Stimulated activated naive CD8-positive, alpha-beta T cell treated with anti-CD3 and anti-CD28 coated beads, Interleukin-15, amount 100 ng/mL, for 72 hours (primary cell): ENCODE measurements at regions not wholly inside any gene's neighbourhood (a gene's known extent, or its start where the extent isn't known, plus 50 kb on each side); places are given as distances from the start of the nearest gene placed in this dataset.
"Not testable (repeated sequence)": the region's sequence is repeated elsewhere in the genome, so short reads cannot be mapped to it uniquely, and the experiment has no call there.

Experiments
- ATAC-seq: fragments of 150-1000 bp; cut with Tn5 transposase; 2 replicates; pipeline ENCODE4 v1.10.0; 2021; ENCODE audit warnings: mild to moderate bottlenecking, moderate library complexity
- DNase-seq, 2 donors: peaks; one replicate each; pipeline ENCODE4 v3.0.0; 2021 to 2022
- H3K27ac Mint-ChIP-seq, 2 donors: one replicate each; pipeline ENCODE4 v1.8.0; 2022; ENCODE audit warnings: mild to moderate bottlenecking in 2 of 2, mixed read lengths in 2 of 2, moderate library complexity in 2 of 2
- H3K27me3 Mint-ChIP-seq: one replicate; pipeline ENCODE4 v1.8.0; 2022; ENCODE audit warnings: mixed read lengths
- H3K4me1 Mint-ChIP-seq: one replicate; pipeline ENCODE4 v1.8.0; 2022; ENCODE audit warnings: mild to moderate bottlenecking, mixed read lengths
- H3K4me3 Mint-ChIP-seq, 2 donors: one replicate each; pipeline ENCODE4 v1.8.0; 2022; ENCODE audit warnings: mild to moderate bottlenecking in 2 of 2, mixed read lengths in 2 of 2, moderate library complexity in 1 of 2
- H3K9me3 Mint-ChIP-seq, 2 donors: one replicate each; pipeline ENCODE4 v1.8.0; 2022; ENCODE audit warnings: mixed read lengths in 2 of 2

- DNase-seq (no peak), ATAC-seq (no peak)
- H3K4me3 Mint-ChIP-seq = no peak overlapping the region
- no peaks in the 10 kb centered on the region for H3K9me3 Mint-ChIP-seq
- no peaks in the 10 kb centered on the region for H3K27me3 Mint-ChIP-seq
- H3K4me1 Mint-ChIP-seq = no peaks in the 10 kb centered on the region
- no peak overlapping the region for H3K27ac Mint-ChIP-seq
These were observed 210.9 kb upstream of the KCNMB2 start for GRCh38 chr3:178325330-178325729.

- H3K27me3 Mint-ChIP-seq = no peaks in the 10 kb centered on the region
- DNase-seq = no peak
- no peak overlapping the region for H3K27ac Mint-ChIP-seq
- no peak for ATAC-seq
- H3K4me3 Mint-ChIP-seq = no peak overlapping the region
- H3K4me1 Mint-ChIP-seq = no peaks in the 10 kb centered on the region
- H3K9me3 Mint-ChIP-seq = peaks cover 0 to 8% of the 10 kb centered on the region in 2 donors
These were observed 206.3 kb upstream of the KCNMB2 start for GRCh38 chr3:178329936-178330335.

GRCh38 chr3:178334239-178334638 is 202.0 kb upstream of the KCNMB2 start:
- Mint-ChIP-seq H3K27me3 (no peaks in the 10 kb centered on the region), H3K4me3 (no peak overlapping the region), H3K27ac (no peak overlapping the region), H3K4me1 (no peaks in the 10 kb centered on the region), H3K9me3 (peaks cover 4 to 13% of the 10 kb centered on the region in 2 donors)
- DNase-seq = no peak
- peak; percentile 20 for ATAC-seq

GRCh38 chr3:178336336-178336735 is 199.9 kb upstream of the KCNMB2 start:
- H3K27ac Mint-ChIP-seq = no peak overlapping the region
- H3K4me3 Mint-ChIP-seq = no peak overlapping the region
- no peak for ATAC-seq

GRCh38 chr3:178340506-178340905 is 195.7 kb upstream of the KCNMB2 start:
- ATAC-seq (no peak), DNase-seq (no peak)
- H3K9me3 Mint-ChIP-seq = no peaks in the 10 kb centered on the region
- H3K27me3 Mint-ChIP-seq = peaks cover 7% of the 10 kb centered on the region
- no peak overlapping the region for H3K4me3 Mint-ChIP-seq
- H3K4me1 Mint-ChIP-seq = no peaks in the 10 kb centered on the region
- no peak overlapping the region for H3K27ac Mint-ChIP-seq

More at GRCh38 chr3:178336336-178336735, 199.9 kb upstream of the KCNMB2 start:
- DNase-seq = no peak
- Mint-ChIP-seq H3K9me3 (peaks cover 4 to 13% of the 10 kb centered on the region in 2 donors), H3K4me1 (no peaks in the 10 kb centered on the region), H3K27me3 (no peaks in the 10 kb centered on the region)

GRCh38 chr3:178341636-178342035 is 194.6 kb upstream of the KCNMB2 start:
- H3K27ac Mint-ChIP-seq = no peak overlapping the region
- no peaks in the 10 kb centered on the region for H3K9me3 Mint-ChIP-seq
- H3K27me3 Mint-ChIP-seq = peaks cover 7% of the 10 kb centered on the region
- H3K4me1 Mint-ChIP-seq = no peaks in the 10 kb centered on the region
- no peak for DNase-seq
- H3K4me3 Mint-ChIP-seq = no peak overlapping the region
- ATAC-seq = no peak

- Mint-ChIP-seq H3K27me3 (peaks cover 7% of the 10 kb centered on the region), H3K9me3 (no peaks in the 10 kb centered on the region), H3K27ac (peak overlapping the region in 1 of 2 donors; percentile 59), H3K4me1 (no peaks in the 10 kb centered on the region), H3K4me3 (no peak overlapping the region)
- no peak for DNase-seq
- no peak for ATAC-seq
These were observed 194.1 kb upstream of the KCNMB2 start for GRCh38 chr3:178342111-178342510.

- no peak for DNase-seq
- Mint-ChIP-seq H3K4me3 (no peak overlapping the region), H3K27me3 (peaks cover 7% of the 10 kb centered on the region), H3K9me3 (no peaks in the 10 kb centered on the region), H3K27ac (no peak overlapping the region), H3K4me1 (no peaks in the 10 kb centered on the region)
- no peak for ATAC-seq
These were observed 192.7 kb upstream of the KCNMB2 start for GRCh38 chr3:178343433-178344038.

- H3K4me1 Mint-ChIP-seq = no peaks in the 10 kb centered on the region
- no peak overlapping the region for H3K4me3 Mint-ChIP-seq
- H3K27me3 Mint-ChIP-seq = peaks cover 7% of the 10 kb centered on the region
- H3K9me3 Mint-ChIP-seq = no peaks in the 10 kb centered on the region
- H3K27ac Mint-ChIP-seq = no peak overlapping the region
- DNase-seq (no peak), ATAC-seq (no peak)
These were observed 190.3 kb upstream of the KCNMB2 start for GRCh38 chr3:178345944-178346343.

- ATAC-seq (peak; percentile 55), DNase-seq (peak; percentile 4 to 34)
- not testable (repeated sequence) for H3K4me1 Mint-ChIP-seq, H3K4me3 Mint-ChIP-seq, H3K9me3 Mint-ChIP-seq, H3K27me3 Mint-ChIP-seq
- peak overlapping the region in 1 of 2 donors; percentile 46 for H3K27ac Mint-ChIP-seq
These were observed 187.5 kb upstream of the KCNMB2 start for GRCh38 chr3:178348561-178349217.

- not testable (repeated sequence) for H3K4me3 Mint-ChIP-seq, H3K4me1 Mint-ChIP-seq, H3K27ac Mint-ChIP-seq, H3K27me3 Mint-ChIP-seq, ATAC-seq, H3K9me3 Mint-ChIP-seq, DNase-seq
These were observed 187.0 kb upstream of the KCNMB2 start for GRCh38 chr3:178349218-178349596.

- H3K4me3 Mint-ChIP-seq = no peak overlapping the region
- no peaks in the 10 kb centered on the region for H3K9me3 Mint-ChIP-seq
- H3K4me1 Mint-ChIP-seq = no peaks in the 10 kb centered on the region
- no peak for DNase-seq
- no peak for ATAC-seq
- H3K27me3 Mint-ChIP-seq = no peaks in the 10 kb centered on the region
- no peak overlapping the region for H3K27ac Mint-ChIP-seq
These were observed 185.5 kb upstream of the KCNMB2 start for GRCh38 chr3:178350763-178351162.

- ATAC-seq = no peak
- no peaks in the 10 kb centered on the region for H3K9me3 Mint-ChIP-seq
- H3K27ac Mint-ChIP-seq = no peak overlapping the region
- no peaks in the 10 kb centered on the region for H3K4me1 Mint-ChIP-seq
- no peak overlapping the region for H3K4me3 Mint-ChIP-seq
- no peak for DNase-seq
- H3K27me3 Mint-ChIP-seq = no peaks in the 10 kb centered on the region
These were observed 183.8 kb upstream of the KCNMB2 start for GRCh38 chr3:178352326-178353005.

GRCh38 chr3:178353006-178353694 is 183.1 kb upstream of the KCNMB2 start:
- Mint-ChIP-seq H3K4me1 (no peaks in the 10 kb centered on the region), H3K9me3 (no peaks in the 10 kb centered on the region), H3K27me3 (no peaks in the 10 kb centered on the region), H3K4me3 (no peak overlapping the region), H3K27ac (no peak overlapping the region)
- DNase-seq (no peak), ATAC-seq (no peak)

GRCh38 chr3:178359728-178360127 is 176.5 kb upstream of the KCNMB2 start:
- peaks cover 2% of the 10 kb centered on the region for H3K27me3 Mint-ChIP-seq
- H3K4me1 Mint-ChIP-seq = no peaks in the 10 kb centered on the region
- no peak overlapping the region for H3K4me3 Mint-ChIP-seq
- DNase-seq = no peak
- no peak overlapping the region for H3K27ac Mint-ChIP-seq
- no peak for ATAC-seq
- H3K9me3 Mint-ChIP-seq = peaks cover 17 to 27% of the 10 kb centered on the region in 2 donors

GRCh38 chr3:178363048-178363447 is 173.2 kb upstream of the KCNMB2 start:
- Mint-ChIP-seq H3K27me3 (peaks cover 23% of the 10 kb centered on the region), H3K9me3 (peaks cover 17 to 30% of the 10 kb centered on the region in 2 donors)
- not testable (repeated sequence) for H3K27ac Mint-ChIP-seq, H3K4me1 Mint-ChIP-seq, DNase-seq, ATAC-seq, H3K4me3 Mint-ChIP-seq
